H1 (cell line): ENCODE measurements at regions not wholly inside any gene's neighbourhood (a gene's known extent, or its start where the extent isn't known, plus 50 kb on each side); places are given as distances from the start of the nearest gene placed in this dataset.

Source experiments
- CTCF ChIA-PET: fragments of 300-600 bp; sonication (Branson Sonifier 250); formaldehyde crosslinking; loops from one replicate; lab custom pipeline; 2021; ENCODE audit not compliant: partially characterized antibody; lab: Charles Lee
- POLR2A ChIA-PET: fragments of 300-600 bp; sonication (Branson Sonifier 250); formaldehyde crosslinking; loops from one replicate; lab custom pipeline; 2021; ENCODE audit warnings: inconsistent platforms; ENCODE audit not compliant: partially characterized antibody; lab: Charles Lee
- DNase-seq, 2 experiments: peaks; one replicate each; pipeline versions ENCODE4 v3.0.0 to v3.0.0-alpha.2; 2010 to 2022; ENCODE audit warnings: low spot score in 2 of 2, low read depth in 1 of 2, mixed read lengths in 1 of 2
- FAIRE-seq: peaks from 2 replicates; lab custom pipeline; 2011; peaks lifted over from hg19 to GRCh38; lab: Jason Lieb, UNC
- H2AFZ ChIP-seq: 2 replicates; pipeline ENCODE4 v1.8.1; 2012; ENCODE audit warnings: low read length, inconsistent platforms
- H2AK5ac ChIP-seq: 2 replicates; pipeline ENCODE4 v1.6.1; 2013; ENCODE audit warnings: low read depth, low read length
- H2BK120ac ChIP-seq: replicated peaks from 2 replicates; pipeline ENCODE3; 2013; ENCODE audit warnings: low read depth, low read length, inconsistent platforms
- H2BK12ac ChIP-seq: 2 replicates; pipeline ENCODE4 v1.6.1; 2013; ENCODE audit warnings: low read depth, low read length
- H2BK15ac ChIP-seq: 2 replicates; pipeline ENCODE4 v1.6.1; 2013; ENCODE audit warnings: low read length
- H2BK20ac ChIP-seq: 2 replicates; pipeline ENCODE4 v1.6.1; 2013; ENCODE audit warnings: low read length
- H2BK5ac ChIP-seq: 2 replicates; pipeline ENCODE4 v1.6.1; 2013; ENCODE audit warnings: low read depth, low read length
- H3K14ac ChIP-seq: 2 replicates; pipeline ENCODE4 v1.6.1; 2013; ENCODE audit warnings: inconsistent platforms; ENCODE audit not compliant: insufficient read length
- H3K18ac ChIP-seq: 2 replicates; pipeline ENCODE4 v1.6.1; 2013; ENCODE audit warnings: low read length; ENCODE audit errors: extremely low read depth
- H3K23ac ChIP-seq: 2 replicates; pipeline ENCODE4 v1.6.1; 2013; ENCODE audit warnings: inconsistent platforms; ENCODE audit not compliant: insufficient read length
- H3K23me2 ChIP-seq: 2 replicates; pipeline ENCODE4 v1.6.1; 2013; ENCODE audit warnings: low read depth, low read length
- H3K27ac ChIP-seq: 2 replicates; pipeline ENCODE4 v1.6.1; 2011; ENCODE audit warnings: low read depth, low read length, inconsistent platforms
- H3K27me3 ChIP-seq, 4 experiments: replicated peaks in 1 of 4; 1 replicate in 1 of 4; 2 replicates in 3 of 4; pipeline versions ENCODE4 v1.6.1 to v1.8.1; 2011 to 2013; ENCODE audit warnings: low read length in 3 of 4, mild to moderate bottlenecking in 3 of 4, inconsistent platforms in 2 of 4, mixed read lengths in 2 of 4, moderate library complexity in 1 of 4; ENCODE audit not compliant: control insufficient read depth in 3 of 4, insufficient read depth in 3 of 4; ENCODE audit errors: extremely low read depth in 1 of 4
- H3K36me3 ChIP-seq, 4 experiments: 2 replicates each; pipeline versions ENCODE4 v1.6.1 to v1.8.1; 2011 to 2013; ENCODE audit warnings: mild to moderate bottlenecking in 4 of 4, low read length in 3 of 4, moderate library complexity in 2 of 4, control low read depth in 1 of 4, inconsistent platforms in 1 of 4; ENCODE audit not compliant: insufficient read depth in 4 of 4, control insufficient read depth in 2 of 4
- H3K4ac ChIP-seq: replicated peaks from 2 replicates; pipeline ENCODE3; 2013; ENCODE audit warnings: low read length, low read depth, mixed read lengths, inconsistent platforms; ENCODE audit not compliant: insufficient read length
- H3K4me1 ChIP-seq, 4 experiments: replicated peaks in 1 of 4; 1 replicate in 1 of 4; 2 replicates in 3 of 4; pipeline versions ENCODE4 v1.6.1 to v1.8.1; 2011 to 2013; ENCODE audit warnings: low read length in 3 of 4, inconsistent platforms in 2 of 4, mixed read lengths in 1 of 4; ENCODE audit not compliant: insufficient read depth in 4 of 4, control insufficient read depth in 3 of 4
- H3K4me2 ChIP-seq, 2 experiments: 2 replicates each; pipeline versions ENCODE4 v1.6.1 to v1.8.1; 2011 to 2013; ENCODE audit warnings: low read depth in 2 of 2, low read length in 2 of 2, control low read depth in 1 of 2, inconsistent platforms in 1 of 2, mild to moderate bottlenecking in 1 of 2; ENCODE audit not compliant: insufficient read depth in 1 of 2
- H3K4me3 ChIP-seq, 4 experiments: fragments of 200-600, 300-600 bp in 1 of 4; sonication (generic), shearing (Covaris generic), sonication (Bioruptor Twin) in 1 of 4; 2 replicates each; pipeline versions ENCODE4 v1.5.1 to v1.8.1; 2011 to 2016; ENCODE audit warnings: low read length in 4 of 4, low read depth in 3 of 4, control low read depth in 2 of 4, inconsistent platforms in 2 of 4, mild to moderate bottlenecking in 2 of 4, mixed read lengths in 1 of 4, moderate library complexity in 1 of 4; ENCODE audit not compliant: insufficient read depth in 2 of 4; ENCODE audit errors: extremely low read depth in 1 of 4
- H3K56ac ChIP-seq: replicated peaks from 2 replicates; pipeline ENCODE3; 2013; ENCODE audit warnings: low read depth, mild to moderate bottlenecking, mixed read lengths, low read length, inconsistent platforms; ENCODE audit not compliant: insufficient read length
- H3K79me1 ChIP-seq: 2 replicates; pipeline ENCODE4 v1.6.1; 2013; ENCODE audit warnings: low read depth, low read length, control low read depth
- H3K79me2 ChIP-seq, 2 experiments: 2 replicates each; pipeline versions ENCODE4 v1.6.1 to v1.8.1; 2012 to 2013; ENCODE audit warnings: low read length in 2 of 2, mild to moderate bottlenecking in 2 of 2, inconsistent platforms in 1 of 2; ENCODE audit not compliant: insufficient read depth in 2 of 2, control insufficient read depth in 1 of 2
- H3K9ac ChIP-seq, 4 experiments: replicated peaks in 1 of 4; 1 replicate in 1 of 4; 2 replicates in 3 of 4; pipeline versions ENCODE4 v1.6.1 to v1.8.1; 2011 to 2013; ENCODE audit warnings: low read depth in 3 of 4, low read length in 3 of 4, control low read depth in 2 of 4, mild to moderate bottlenecking in 2 of 4, moderate library complexity in 2 of 4, inconsistent platforms in 1 of 4; ENCODE audit errors: extremely low read depth in 1 of 4
- H3K9me3 ChIP-seq, 2 experiments: 2 replicates each; pipeline versions ENCODE4 v1.6.1 to v1.8.1; 2012 to 2013; ENCODE audit warnings: mild to moderate bottlenecking in 2 of 2, moderate library complexity in 2 of 2, control low read depth in 1 of 2, inconsistent platforms in 1 of 2, low read depth in 1 of 2, low read length in 1 of 2, mixed read lengths in 1 of 2; ENCODE audit not compliant: insufficient read depth in 2 of 2
- H4K20me1 ChIP-seq, 2 experiments: replicated peaks in 1 of 2; 2 replicates each; pipeline versions ENCODE3 to v1.8.1; 2011 to 2013; ENCODE audit warnings: inconsistent platforms in 2 of 2, low read length in 2 of 2, mild to moderate bottlenecking in 1 of 2; ENCODE audit not compliant: insufficient read depth in 2 of 2, control insufficient read depth in 1 of 2
- H4K5ac ChIP-seq: 2 replicates; pipeline ENCODE4 v1.6.1; 2013; ENCODE audit warnings: low read length, low read depth, mixed read lengths, inconsistent platforms; ENCODE audit not compliant: insufficient read length
- H4K8ac ChIP-seq: 2 replicates; pipeline ENCODE4 v1.8.0; 2013; ENCODE audit warnings: mild to moderate bottlenecking, moderate library complexity, low read length, inconsistent platforms; ENCODE audit not compliant: insufficient read depth; ENCODE audit errors: extremely low read depth
- H4K91ac ChIP-seq: replicated peaks from 2 replicates; pipeline ENCODE3; 2013; ENCODE audit warnings: low read length, mixed read lengths, inconsistent platforms; ENCODE audit not compliant: insufficient read length
- CBX8 ChIP-seq: fragments of 300-800, 300-1000 bp; sonication (generic); IDR thresholded peaks from 2 replicates; pipeline ENCODE4 v1.7.1; 2016; ENCODE audit warnings: low read depth, low read length, borderline replicate concordance
- HDAC2 ChIP-seq, 2 experiments: fragments of 300-600 bp in 1 of 2; sonication (generic) in 1 of 2; IDR thresholded peaks; 2 replicates each; pipeline ENCODE4 v1.6.1; 2011 to 2012; ENCODE audit warnings: low read depth in 2 of 2, low read length in 2 of 2, mild to moderate bottlenecking in 2 of 2, moderate library complexity in 2 of 2, borderline replicate concordance in 1 of 2, inconsistent platforms in 1 of 2
- POLR2A ChIP-seq, 2 experiments: IDR thresholded peaks; 1 replicate in 1 of 2; 2 replicates in 1 of 2; pipeline ENCODE4 v1.6.1; 2011; ENCODE audit warnings: low read depth in 2 of 2, low read length in 2 of 2, mild to moderate bottlenecking in 2 of 2; ENCODE audit errors: control extremely low read depth in 1 of 2
- SRF ChIP-seq: IDR thresholded peaks from 2 replicates; pipeline ENCODE4 v1.6.1; 2011; ENCODE audit warnings: mild to moderate bottlenecking, low read depth, low read length, moderate library complexity
- ZNF274 ChIP-seq: IDR thresholded peaks from 2 replicates; pipeline ENCODE4 v1.7.0; 2012; ENCODE audit warnings: low read length, borderline replicate concordance; ENCODE audit errors: extremely low read depth
- WGBS, 2 experiments: shearing (Covaris generic) in 1 of 2; methylation state at CpG; one replicate each; pipeline versions ENCODE4 v1.1.6 to v1.1.7; 2013 to 2015; ENCODE audit warnings: low lambda C conversion rate in 2 of 2, mixed read lengths in 2 of 2, inconsistent platforms in 1 of 2, low coverage in 1 of 2, missing lambda C conversion rate in 1 of 2; ENCODE audit not compliant: insufficient replicate concordance in 2 of 2, insufficient coverage in 1 of 2, insufficient read length in 1 of 2; ENCODE audit errors: extremely low coverage in 1 of 2, missing lambda C conversion rate in 1 of 2; 5-methylcytosine and 5-hydroxymethylcytosine counted together
- TF ChIP-seq, protein P1 (sequence below): IDR thresholded peaks from 2 replicates; pipeline ENCODE4 v1.6.1; 2012; ENCODE audit warnings: inconsistent platforms

DNA sequence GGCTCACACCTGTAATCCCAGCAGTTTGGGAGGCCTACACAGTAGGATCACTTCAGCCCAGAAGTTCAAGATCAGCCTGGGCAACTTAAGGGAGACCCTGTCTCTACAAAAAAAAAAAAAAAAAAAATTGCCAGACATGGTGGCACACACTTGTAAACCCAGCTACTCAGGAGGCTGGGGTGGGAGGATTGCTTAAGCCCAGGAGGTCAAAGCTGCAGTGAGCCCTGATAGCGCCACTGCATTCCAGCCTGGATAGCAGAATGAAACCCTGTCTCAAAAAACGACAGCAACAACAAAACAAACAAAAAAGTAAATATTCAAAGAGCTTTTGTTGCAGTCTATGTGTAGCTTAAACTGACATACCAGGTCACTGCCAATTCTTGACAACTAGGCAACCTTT is 63.1 kb upstream of the TANK start:
- Histone ChIP-seq H4K91ac (no peak overlapping the region), H3K14ac (no peak overlapping the region), H2AFZ (no peak overlapping the region), H4K8ac (no peak overlapping the region), H3K23me2 (no peaks in the 10 kb centered on the region), H3K4ac (no peak overlapping the region), H4K5ac (no peak overlapping the region), H3K18ac (no peak overlapping the region), H3K9me3 (no peaks in the 10 kb centered on the region), H2BK5ac (no peak overlapping the region), H3K79me2 (no peaks in the 10 kb centered on the region), H3K56ac (no peak overlapping the region), H2AK5ac (no peak overlapping the region), H2BK20ac (no peak overlapping the region), H3K9ac (no peak overlapping the region), H3K36me3 (no peaks in the 10 kb centered on the region), H3K27ac (no peak overlapping the region), H2BK15ac (no peak overlapping the region), H4K20me1 (no peaks in the 10 kb centered on the region), H3K4me2 (no peak overlapping the region), H3K4me1 (no peaks in the 10 kb centered on the region), H3K79me1 (no peaks in the 10 kb centered on the region), H3K27me3 (no peaks in the 10 kb centered on the region), H2BK120ac (no peak overlapping the region), H3K23ac (no peak overlapping the region), H3K4me3 (no peak overlapping the region), H2BK12ac (no peak overlapping the region)
- ChIA-PET CTCF (interaction anchor here (0.6 to 1.5 kb wide), 3 partner anchors 10 to 1053 kb away, joined by 3 to 6 read pairs (median 3); no protein-coding TSS in a partner anchor), POLR2A (no interaction called here)
- no peak for DNase-seq
- no peak for FAIRE-seq
- 88% methylated on average over 2 of the region's 2 CpGs; no CpG with 5 or more reads in 1 of the 2 experiments for WGBS, 2 experiments
- no peak for TF ChIP-seq ZNF274
- TF ChIP-seq, protein P1, sequence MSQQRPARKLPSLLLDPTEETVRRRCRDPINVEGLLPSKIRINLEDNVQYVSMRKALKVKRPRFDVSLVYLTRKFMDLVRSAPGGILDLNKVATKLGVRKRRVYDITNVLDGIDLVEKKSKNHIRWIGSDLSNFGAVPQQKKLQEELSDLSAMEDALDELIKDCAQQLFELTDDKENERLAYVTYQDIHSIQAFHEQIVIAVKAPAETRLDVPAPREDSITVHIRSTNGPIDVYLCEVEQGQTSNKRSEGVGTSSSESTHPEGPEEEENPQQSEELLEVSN, result no peak
- TF ChIP-seq SRF, result no peak
- no peak for TF ChIP-seq HDAC2 (IDR thresholded peaks at IDR 0.05; ENCODE audit: borderline replicate concordance in 1 of 2, low read depth in 2 of 2, low read length in 2 of 2)
- no peak for TF ChIP-seq CBX8
- no peak for TF ChIP-seq POLR2A (IDR thresholded peaks at IDR 0.05; ENCODE audit: control extremely low read depth in 1 of 2, low read depth in 2 of 2, low read length in 2 of 2)
